Keratinocyte (primary cell): ENCODE measurements at regions not wholly inside any gene's neighbourhood (a gene's known extent, or its start where the extent isn't known, plus 50 kb on each side); places are given as distances from the start of the nearest gene placed in this dataset.
A peak's percentile ranks its signal among the peaks of the same experiment; 100 is the strongest.

ENCODE experiments used
- DNase-seq: peaks from one replicate; pipeline ENCODE4 v3.0.0-alpha.2; 2011; ENCODE audit warnings: low read depth, missing footprints, low spot score
- FAIRE-seq: peaks from 2 replicates; lab custom pipeline; 2011; peaks lifted over from hg19 to GRCh38; lab: Jason Lieb, UNC
- H2AFZ ChIP-seq: 2 replicates; pipeline ENCODE4 v1.6.0; 2012; ENCODE audit warnings: low read length, control low read depth, inconsistent platforms; ENCODE audit not compliant: control insufficient read depth
- H3K27ac ChIP-seq: 2 replicates; pipeline ENCODE4 v1.5.1; 2011; ENCODE audit warnings: low read length; ENCODE audit not compliant: control insufficient read depth, insufficient read depth
- H3K27me3 ChIP-seq: 3 replicates; pipeline ENCODE4 v1.6.0; 2011; ENCODE audit warnings: low read length; ENCODE audit not compliant: control insufficient read depth, insufficient read depth; ENCODE audit errors: extremely low read depth
- H3K36me3 ChIP-seq, 2 experiments: 2 replicates in 1 of 2; 3 replicates in 1 of 2; pipeline ENCODE4 v1.5.1; 2011; ENCODE audit warnings: low read length in 2 of 2, mild to moderate bottlenecking in 1 of 2; ENCODE audit not compliant: control insufficient read depth in 2 of 2, insufficient read depth in 2 of 2; ENCODE audit errors: extremely low read depth in 1 of 2
- H3K4me1 ChIP-seq: 3 replicates; pipeline ENCODE4 v1.5.1; 2011; ENCODE audit warnings: low read length; ENCODE audit not compliant: control insufficient read depth, insufficient read depth; ENCODE audit errors: extremely low read depth
- H3K4me2 ChIP-seq: 3 replicates; pipeline ENCODE4 v1.6.0; 2011; ENCODE audit warnings: low read depth, low read length; ENCODE audit not compliant: control insufficient read depth, insufficient read depth; ENCODE audit errors: extremely low read depth
- H3K4me3 ChIP-seq, 3 experiments: fragments of 200-600 bp in 1 of 3; sonication (generic) in 1 of 3; 2 replicates in 2 of 3; 3 replicates in 1 of 3; pipeline ENCODE4 v1.5.1; 2011 to 2016; ENCODE audit warnings: low read length in 3 of 3, mild to moderate bottlenecking in 3 of 3, control low read depth in 2 of 3, inconsistent platforms in 1 of 3, low read depth in 1 of 3, mixed read lengths in 1 of 3, mixed run types in 1 of 3, moderate library complexity in 1 of 3; ENCODE audit not compliant: control insufficient read depth in 2 of 3, insufficient read depth in 2 of 3; ENCODE audit errors: extremely low read depth in 1 of 3
- H3K79me2 ChIP-seq: 2 replicates; pipeline ENCODE4 v1.6.0; 2012; ENCODE audit warnings: low read length; ENCODE audit not compliant: control insufficient read depth, insufficient read depth
- H3K9ac ChIP-seq: 3 replicates; pipeline ENCODE4 v1.6.0; 2011; ENCODE audit warnings: low read length; ENCODE audit not compliant: control insufficient read depth, insufficient read depth; ENCODE audit errors: extremely low read depth
- H3K9me1 ChIP-seq: 3 replicates; pipeline ENCODE4 v1.6.0; 2011; ENCODE audit warnings: low read length; ENCODE audit not compliant: control insufficient read depth, insufficient read depth; ENCODE audit errors: extremely low read depth
- H3K9me3 ChIP-seq: 2 replicates; pipeline ENCODE4 v1.5.1; 2012; ENCODE audit warnings: low read depth, low read length; ENCODE audit not compliant: control insufficient read depth
- H4K20me1 ChIP-seq: 3 replicates; pipeline ENCODE4 v1.6.0; 2011; ENCODE audit warnings: low read length; ENCODE audit not compliant: control insufficient read depth, insufficient read depth; ENCODE audit errors: extremely low read depth
- CTCF ChIP-seq, 3 experiments: IDR thresholded peaks in 1 of 3; conservative IDR thresholded peaks in 1 of 3; optimal IDR thresholded peaks in 1 of 3; 2 replicates in 2 of 3; 3 replicates in 1 of 3; pipeline versions ENCODE3 to v1.5.1; 2011; ENCODE audit warnings: low read length in 3 of 3, mild to moderate bottlenecking in 3 of 3, moderate library complexity in 2 of 3, control low read depth in 1 of 3, inconsistent platforms in 1 of 3; ENCODE audit not compliant: insufficient read depth in 2 of 3; ENCODE audit errors: extremely low read depth in 1 of 3
- EZH2 ChIP-seq: IDR thresholded peaks from one replicate; pipeline ENCODE4 v1.6.1; 2012; ENCODE audit warnings: inconsistent platforms, mild to moderate bottlenecking, low read length, moderate library complexity
- dilution Hi-C: fragments of 300-500 bp; cut with MboI; formaldehyde crosslinking; loops from one replicate; pipeline ENCODE4 v1.7.0; 2020; ENCODE audit warnings: low sequenced_read_pairs; ENCODE audit not compliant: extremely low pct_ligation_motif_present

DNA sequence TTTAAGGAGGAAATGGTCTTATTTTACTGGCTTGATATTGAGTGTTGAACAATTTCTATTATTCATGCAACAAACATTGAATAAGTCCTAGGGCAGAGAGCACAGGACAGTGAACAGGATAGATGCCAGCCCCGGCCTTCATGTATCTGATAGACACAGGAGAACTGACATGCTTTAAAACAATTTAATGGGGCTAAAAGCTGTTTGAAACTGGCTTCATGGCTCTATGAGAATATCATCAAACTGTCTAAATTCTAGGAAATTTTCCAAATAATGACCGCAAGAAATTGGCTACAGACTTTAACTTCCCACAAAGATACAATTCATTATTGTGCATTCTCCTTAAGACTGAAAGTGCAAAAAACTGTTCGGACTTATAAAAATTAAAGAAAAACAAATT, 69.0 kb downstream of the ID4 start:
- dilution Hi-C loops, result no loop called here
- Histone ChIP-seq H2AFZ (no peak overlapping the region), H3K9ac (no peak overlapping the region), H3K79me2 (no peaks in the 10 kb centered on the region), H3K27ac (no peak overlapping the region), H3K36me3 (no peaks in the 10 kb centered on the region), H3K9me3 (no peaks in the 10 kb centered on the region), H3K27me3 (no peaks in the 10 kb centered on the region), H3K4me3 (no peak overlapping the region), H4K20me1 (no peaks in the 10 kb centered on the region), H3K9me1 (no peaks in the 10 kb centered on the region), H3K4me1 (peaks cover 14% of the 10 kb centered on the region), H3K4me2 (no peak overlapping the region)
- TF ChIP-seq CTCF (optimal IDR thresholded peaks at IDR 0.05 in 1 of 3, IDR thresholded peaks at IDR 0.05 in 1 of 3, conservative IDR thresholded peaks at IDR 0.05 in 1 of 3; ENCODE audit: extremely low read depth in 1 of 3, insufficient read depth in 2 of 3, low read length in 3 of 3) (no peak), EZH2 (no peak)
- FAIRE-seq (peak; percentile 9), DNase-seq (no peak)

DNA sequence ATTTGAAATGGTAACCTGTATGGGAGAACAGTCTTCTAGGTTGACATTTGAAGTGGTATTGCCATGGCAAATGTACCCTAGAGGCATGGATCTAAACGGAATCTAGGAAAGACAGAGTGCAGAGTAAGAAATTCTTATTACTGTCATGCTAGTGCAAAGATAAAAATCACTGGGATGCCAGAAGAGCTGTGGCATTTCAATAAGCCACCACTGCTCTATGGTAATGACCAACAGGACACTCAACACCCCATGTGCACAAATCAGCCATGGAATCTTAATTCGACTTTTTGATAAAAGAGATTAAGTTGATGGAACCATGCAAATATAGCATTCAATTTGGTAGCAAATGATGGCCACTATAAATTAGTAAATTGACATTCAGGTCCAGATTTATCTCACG, 74.1 kb downstream of the ID4 start:
- no peak for DNase-seq
- Histone ChIP-seq H3K4me3 (no peak overlapping the region), H4K20me1 (no peaks in the 10 kb centered on the region), H3K79me2 (no peaks in the 10 kb centered on the region), H3K4me1 (peaks cover under 1% of the 10 kb centered on the region), H2AFZ (no peak overlapping the region), H3K27ac (no peak overlapping the region), H3K4me2 (no peak overlapping the region), H3K36me3 (no peaks in the 10 kb centered on the region), H3K27me3 (no peaks in the 10 kb centered on the region), H3K9me1 (no peaks in the 10 kb centered on the region), H3K9ac (no peak overlapping the region), H3K9me3 (no peaks in the 10 kb centered on the region)
- no peak for FAIRE-seq
- TF ChIP-seq CTCF (optimal IDR thresholded peaks at IDR 0.05 in 1 of 3, IDR thresholded peaks at IDR 0.05 in 1 of 3, conservative IDR thresholded peaks at IDR 0.05 in 1 of 3; ENCODE audit: extremely low read depth in 1 of 3, insufficient read depth in 2 of 3, low read length in 3 of 3) (no peak), EZH2 (no peak)
- dilution Hi-C loops, result no loop called here
